Suprapubic skin (tissue), 3 donors: ENCODE measurements at regions not wholly inside any gene's neighbourhood (a gene's known extent, or its start where the extent isn't known, plus 50 kb on each side); places are given as distances from the start of the nearest gene placed in this dataset.

Experiments used
- POLR2A ChIP-seq, 2 donors: fragments of 450-650 bp; IDR thresholded peaks; one replicate each; pipeline ENCODE4 v1.6.1; 2017; ENCODE audit warnings: antibody characterized with exemption in 2 of 2, mild to moderate bottlenecking in 2 of 2, moderate library complexity in 2 of 2
- TF ChIP-seq, protein P1 (sequence below), 2 donors: fragments of 200-600 bp in 1 of 2; fragments of 450-650 bp in 1 of 2; sonication (generic) in 1 of 2; IDR thresholded peaks; one replicate each; pipeline ENCODE4 v1.5.1; 2016 to 2019; ENCODE audit warnings: antibody characterized with exemption in 2 of 2, mild to moderate bottlenecking in 1 of 2, moderate library complexity in 1 of 2

DNA sequence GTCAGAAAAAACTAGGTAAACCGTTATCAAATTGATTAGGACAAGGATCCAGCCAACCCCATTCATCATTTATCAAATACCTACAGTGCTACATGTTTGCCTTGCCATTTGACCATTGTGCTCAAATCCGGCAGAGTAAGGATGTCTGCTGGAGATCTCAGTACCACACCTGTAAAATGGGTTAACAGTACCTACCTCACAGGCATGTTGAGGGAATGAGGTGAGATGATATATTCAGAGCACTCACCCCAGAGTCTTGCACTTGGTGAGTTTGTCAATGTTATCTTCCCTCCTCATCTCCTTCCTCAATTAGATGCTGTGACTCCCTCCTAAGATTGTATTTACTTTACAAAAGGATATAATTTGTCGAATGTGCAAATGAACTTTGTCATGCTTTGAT is 54.5 kb upstream of the DSP start:
- TF ChIP-seq, protein P1, sequence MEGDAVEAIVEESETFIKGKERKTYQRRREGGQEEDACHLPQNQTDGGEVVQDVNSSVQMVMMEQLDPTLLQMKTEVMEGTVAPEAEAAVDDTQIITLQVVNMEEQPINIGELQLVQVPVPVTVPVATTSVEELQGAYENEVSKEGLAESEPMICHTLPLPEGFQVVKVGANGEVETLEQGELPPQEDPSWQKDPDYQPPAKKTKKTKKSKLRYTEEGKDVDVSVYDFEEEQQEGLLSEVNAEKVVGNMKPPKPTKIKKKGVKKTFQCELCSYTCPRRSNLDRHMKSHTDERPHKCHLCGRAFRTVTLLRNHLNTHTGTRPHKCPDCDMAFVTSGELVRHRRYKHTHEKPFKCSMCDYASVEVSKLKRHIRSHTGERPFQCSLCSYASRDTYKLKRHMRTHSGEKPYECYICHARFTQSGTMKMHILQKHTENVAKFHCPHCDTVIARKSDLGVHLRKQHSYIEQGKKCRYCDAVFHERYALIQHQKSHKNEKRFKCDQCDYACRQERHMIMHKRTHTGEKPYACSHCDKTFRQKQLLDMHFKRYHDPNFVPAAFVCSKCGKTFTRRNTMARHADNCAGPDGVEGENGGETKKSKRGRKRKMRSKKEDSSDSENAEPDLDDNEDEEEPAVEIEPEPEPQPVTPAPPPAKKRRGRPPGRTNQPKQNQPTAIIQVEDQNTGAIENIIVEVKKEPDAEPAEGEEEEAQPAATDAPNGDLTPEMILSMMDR (IDR thresholded peaks at IDR 0.05) = no peak
- no peak for TF ChIP-seq POLR2A (IDR thresholded peaks at IDR 0.05)
